Bronchial epithelial cell (primary cell): ENCODE measurements at regions not wholly inside any gene's neighbourhood (a gene's known extent, or its start where the extent isn't known, plus 50 kb on each side); places are given as distances from the start of the nearest gene placed in this dataset.
A peak's percentile ranks its signal among the peaks of the same experiment; 100 is the strongest.

Experiments
- DNase-seq: peaks from one replicate; pipeline ENCODE4 v3.0.0-alpha.2; 2010; ENCODE audit warnings: low read depth
- FAIRE-seq: peaks from 2 replicates; lab custom pipeline; 2011; peaks lifted over from hg19 to GRCh38; lab: Jason Lieb, UNC
- H3K27me3 ChIP-seq: 2 replicates; pipeline ENCODE4 v1.5.1; 2011; ENCODE audit warnings: low read length; ENCODE audit not compliant: control insufficient read depth, insufficient read depth
- H3K36me3 ChIP-seq: 2 replicates; pipeline ENCODE4 v1.5.1; 2011; ENCODE audit warnings: low read length; ENCODE audit not compliant: control insufficient read depth, insufficient read depth
- H3K4me3 ChIP-seq: 2 replicates; pipeline ENCODE4 v1.5.1; 2011; ENCODE audit warnings: mild to moderate bottlenecking, low read depth, low read length, control low read depth
- TF ChIP-seq, protein P1 (sequence below): IDR thresholded peaks from 2 replicates; pipeline ENCODE4 v1.5.1; 2011; ENCODE audit warnings: mild to moderate bottlenecking, moderate library complexity, low read length, control low read depth, inconsistent platforms; ENCODE audit not compliant: insufficient read depth, severe bottlenecking

DNA sequence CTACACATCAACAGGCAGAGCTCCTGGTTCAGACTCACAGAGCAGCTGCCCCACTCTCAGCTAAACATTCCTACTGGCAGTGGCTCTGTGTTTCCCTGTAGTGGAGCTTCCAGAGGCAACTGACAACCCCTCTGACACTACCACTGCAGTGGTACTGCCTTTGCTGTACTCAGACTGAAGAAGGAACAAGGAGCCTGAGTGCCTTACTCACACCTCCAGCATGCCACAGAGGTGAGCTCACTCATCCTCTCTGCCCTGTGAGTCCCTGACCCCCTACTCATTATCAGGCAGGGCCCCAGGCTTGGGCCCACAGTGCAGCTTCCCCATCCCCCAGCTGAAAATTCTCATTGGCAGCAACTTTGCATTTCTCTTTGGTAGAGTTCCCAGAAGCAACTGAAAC, 240.5 kb upstream of the POF1B start:
- FAIRE-seq (no peak), DNase-seq (no peak)
- Histone ChIP-seq H3K4me3 (no peak overlapping the region), H3K36me3 (no peaks in the 10 kb centered on the region), H3K27me3 (no peaks in the 10 kb centered on the region)
- TF ChIP-seq, protein P1, sequence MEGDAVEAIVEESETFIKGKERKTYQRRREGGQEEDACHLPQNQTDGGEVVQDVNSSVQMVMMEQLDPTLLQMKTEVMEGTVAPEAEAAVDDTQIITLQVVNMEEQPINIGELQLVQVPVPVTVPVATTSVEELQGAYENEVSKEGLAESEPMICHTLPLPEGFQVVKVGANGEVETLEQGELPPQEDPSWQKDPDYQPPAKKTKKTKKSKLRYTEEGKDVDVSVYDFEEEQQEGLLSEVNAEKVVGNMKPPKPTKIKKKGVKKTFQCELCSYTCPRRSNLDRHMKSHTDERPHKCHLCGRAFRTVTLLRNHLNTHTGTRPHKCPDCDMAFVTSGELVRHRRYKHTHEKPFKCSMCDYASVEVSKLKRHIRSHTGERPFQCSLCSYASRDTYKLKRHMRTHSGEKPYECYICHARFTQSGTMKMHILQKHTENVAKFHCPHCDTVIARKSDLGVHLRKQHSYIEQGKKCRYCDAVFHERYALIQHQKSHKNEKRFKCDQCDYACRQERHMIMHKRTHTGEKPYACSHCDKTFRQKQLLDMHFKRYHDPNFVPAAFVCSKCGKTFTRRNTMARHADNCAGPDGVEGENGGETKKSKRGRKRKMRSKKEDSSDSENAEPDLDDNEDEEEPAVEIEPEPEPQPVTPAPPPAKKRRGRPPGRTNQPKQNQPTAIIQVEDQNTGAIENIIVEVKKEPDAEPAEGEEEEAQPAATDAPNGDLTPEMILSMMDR, result no peak

GRCh38 chrX:85611926-85612325, 232.5 kb upstream of the POF1B start:
- FAIRE-seq (no peak), DNase-seq (peak; percentile 11)
- Histone ChIP-seq H3K4me3 (no peak overlapping the region), H3K36me3 (no peaks in the 10 kb centered on the region), H3K27me3 (no peaks in the 10 kb centered on the region)
- TF ChIP-seq, protein P1, result no peak

GRCh38 chrX:85592980-85593379, 213.5 kb upstream of the POF1B start:
- FAIRE-seq (no peak), DNase-seq (no peak)
- no peaks in the 10 kb centered on the region for H3K27me3 ChIP-seq
- no peaks in the 10 kb centered on the region for H3K36me3 ChIP-seq
- TF ChIP-seq, protein P1, result no peak
- no peak overlapping the region for H3K4me3 ChIP-seq

DNA sequence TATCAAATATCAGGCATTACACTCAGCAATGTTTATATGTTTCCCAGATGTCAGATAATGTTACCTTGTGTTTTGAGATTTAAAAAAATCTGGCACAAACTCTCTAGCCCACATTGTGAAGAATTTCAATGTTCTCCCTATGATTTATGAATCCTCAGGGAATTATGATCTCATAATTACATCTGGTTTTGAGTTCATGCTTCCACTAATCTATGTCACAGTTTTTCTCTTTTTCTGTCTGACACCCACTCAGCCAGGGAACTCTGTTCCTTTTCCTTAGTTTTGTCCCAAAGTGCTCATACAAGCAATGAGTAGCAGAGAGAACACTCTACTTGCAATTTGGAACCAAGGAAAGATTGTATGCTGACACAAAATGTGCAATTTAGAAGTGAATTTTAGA, 212.1 kb upstream of the POF1B start:
- TF ChIP-seq, protein P1, result no peak
- no peak for FAIRE-seq
- H3K36me3 ChIP-seq, result no peaks in the 10 kb centered on the region
- DNase-seq, result no peak
- no peaks in the 10 kb centered on the region for H3K27me3 ChIP-seq
- no peak overlapping the region for H3K4me3 ChIP-seq

GRCh38 chrX:85590638-85591037, 211.2 kb upstream of the POF1B start:
- H3K36me3 ChIP-seq, result no peaks in the 10 kb centered on the region
- no peaks in the 10 kb centered on the region for H3K27me3 ChIP-seq
- FAIRE-seq (no peak), DNase-seq (peak; percentile 49)
- H3K4me3 ChIP-seq, result no peak overlapping the region
- TF ChIP-seq, protein P1, result no peak

DNA sequence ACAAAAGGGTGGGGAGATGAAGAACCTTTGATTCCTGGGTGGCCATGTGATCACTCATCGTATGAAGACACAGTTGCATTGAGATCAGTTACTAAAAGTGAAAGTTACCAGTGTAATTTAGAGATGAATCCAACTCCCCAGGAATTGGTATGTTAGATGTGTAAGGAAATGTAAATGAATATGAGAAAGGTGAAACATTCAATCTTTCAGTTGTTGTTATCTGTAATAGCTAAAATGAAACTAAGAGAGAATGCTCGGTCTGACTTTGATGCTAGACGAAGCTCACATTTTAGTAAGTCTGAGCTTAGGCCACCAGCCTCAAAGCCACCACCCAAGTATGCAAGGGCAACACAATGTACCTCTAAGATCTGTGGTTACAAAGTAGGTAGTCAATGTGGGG, 194.3 kb upstream of the POF1B start:
- DNase-seq, result no peak
- Histone ChIP-seq H3K27me3 (no peaks in the 10 kb centered on the region), H3K4me3 (no peak overlapping the region), H3K36me3 (no peaks in the 10 kb centered on the region)
- FAIRE-seq, result no peak
- TF ChIP-seq, protein P1, result no peak
